H1 (cell line): ENCODE measurements at regions not wholly inside any gene's neighbourhood (a gene's known extent, or its start where the extent isn't known, plus 50 kb on each side); places are given as distances from the start of the nearest gene placed in this dataset.

Experiments
- CBX5 ChIP-seq: fragments of 300-800, 300-1000 bp; sonication (generic); IDR thresholded peaks from 2 replicates; pipeline ENCODE4 v1.7.1; 2016; ENCODE audit warnings: antibody characterized with exemption, low read length, low read depth
- CHD1 ChIP-seq: IDR thresholded peaks from 2 replicates; pipeline ENCODE4 v1.6.1; 2012; ENCODE audit warnings: low read depth, low read length, improper control_type of control experiment
- CHD2 ChIP-seq: IDR thresholded peaks from 2 replicates; pipeline ENCODE4 v1.6.1; 2012; ENCODE audit warnings: low read length, improper control_type of control experiment
- CHD7 ChIP-seq: fragments of 300-600 bp; sonication (generic); IDR thresholded peaks from 2 replicates; pipeline ENCODE4 v1.7.1; 2012; ENCODE audit warnings: low read length, moderate library complexity, mild to moderate bottlenecking, inconsistent platforms; ENCODE audit not compliant: insufficient replicate concordance
- CTCF ChIP-seq, 3 experiments: IDR thresholded peaks; 1 replicate in 2 of 3; 2 replicates in 1 of 3; pipeline versions ENCODE4 v1.5.1 to v1.6.1; 2011; ENCODE audit warnings: low read length in 3 of 3, mild to moderate bottlenecking in 3 of 3, inconsistent platforms in 2 of 3, low read depth in 1 of 3, moderate library complexity in 1 of 3; ENCODE audit not compliant: insufficient read depth in 1 of 3; ENCODE audit errors: control extremely low read depth in 1 of 3
- EZH2 ChIP-seq: fragments of 200-600 bp; sonication (generic); IDR thresholded peaks from 2 replicates; pipeline ENCODE4 v1.7.1; 2012; ENCODE audit warnings: low read depth, mild to moderate bottlenecking, moderate library complexity, low read length, inconsistent platforms; ENCODE audit not compliant: severe bottlenecking
- GTF2F1 ChIP-seq: IDR thresholded peaks from 2 replicates; pipeline ENCODE4 v1.6.1; 2012; ENCODE audit warnings: low read depth, low read length, improper control_type of control experiment, borderline replicate concordance
- HDAC6 ChIP-seq: IDR thresholded peaks from one replicate; pipeline ENCODE4 v1.7.1; 2012; ENCODE audit warnings: low read depth, mild to moderate bottlenecking, inconsistent platforms, low read length, moderate library complexity
- MAFK ChIP-seq: IDR thresholded peaks from 2 replicates; pipeline ENCODE4 v1.6.1; 2012; ENCODE audit warnings: low read depth, mild to moderate bottlenecking, improper control_type of control experiment, low read length
- POLR2AphosphoS5 ChIP-seq: IDR thresholded peaks from 2 replicates; pipeline ENCODE4 v1.6.1; 2011; ENCODE audit warnings: low read depth, low read length
- SP1 ChIP-seq: IDR thresholded peaks from 2 replicates; pipeline ENCODE4 v1.6.1; 2011; ENCODE audit warnings: low read depth, low read length
- SUZ12 ChIP-seq: fragments of 200-600 bp; sonication (generic); IDR thresholded peaks from 2 replicates; pipeline ENCODE4 v1.6.1; 2012; ENCODE audit warnings: mild to moderate bottlenecking, inconsistent platforms, low read length, moderate library complexity, mixed read lengths
- TAF1 ChIP-seq: IDR thresholded peaks from 2 replicates; pipeline ENCODE4 v1.6.1; 2011; ENCODE audit warnings: mild to moderate bottlenecking, low read depth, low read length

- TF ChIP-seq EZH2 = no peak
- TF ChIP-seq CTCF (IDR thresholded peaks at IDR 0.05; ENCODE audit: control extremely low read depth in 1 of 3, insufficient read depth in 1 of 3, low read depth in 1 of 3, low read length in 3 of 3) = no peak
- no peak for TF ChIP-seq CBX5
- TF ChIP-seq CHD2 = no peak
- TF ChIP-seq HDAC6 = no peak
- TF ChIP-seq SP1 = no peak
- no peak for TF ChIP-seq GTF2F1
- no peak for TF ChIP-seq CHD7
- no peak for TF ChIP-seq SUZ12
- no peak for TF ChIP-seq CHD1
- no peak for TF ChIP-seq TAF1
- no peak for TF ChIP-seq POLR2AphosphoS5
- no peak for TF ChIP-seq MAFK
These were observed 73.2 kb downstream of the OAT start for GRCh38 chr10:124345521-124345920.
